Hepatocyte (in vitro differentiated cells): ENCODE measurements at regions not wholly inside any gene's neighbourhood (a gene's known extent, or its start where the extent isn't known, plus 50 kb on each side); places are given as distances from the start of the nearest gene placed in this dataset.

ENCODE experiments used
- EZH2 ChIP-seq: fragments of 200-600 bp; sonication (generic); IDR thresholded peaks from 2 replicates; pipeline ENCODE4 v1.6.1; 2016; ENCODE audit warnings: antibody characterized with exemption, mild to moderate bottlenecking, borderline replicate concordance
- EZH2phosphoT487 ChIP-seq: fragments of 200-600 bp; sonication (generic); IDR thresholded peaks from one replicate; pipeline ENCODE4 v1.6.1; 2018; ENCODE audit warnings: antibody characterized with exemption, mild to moderate bottlenecking, low read depth, moderate library complexity; ENCODE audit not compliant: unreplicated experiment, severe bottlenecking
- TF ChIP-seq, protein P1 (sequence below): fragments of 200-600 bp; sonication (generic); IDR thresholded peaks from 2 replicates; pipeline ENCODE4 v1.5.1; 2016; ENCODE audit warnings: antibody characterized with exemption, mild to moderate bottlenecking; ENCODE audit not compliant: poor library complexity

DNA sequence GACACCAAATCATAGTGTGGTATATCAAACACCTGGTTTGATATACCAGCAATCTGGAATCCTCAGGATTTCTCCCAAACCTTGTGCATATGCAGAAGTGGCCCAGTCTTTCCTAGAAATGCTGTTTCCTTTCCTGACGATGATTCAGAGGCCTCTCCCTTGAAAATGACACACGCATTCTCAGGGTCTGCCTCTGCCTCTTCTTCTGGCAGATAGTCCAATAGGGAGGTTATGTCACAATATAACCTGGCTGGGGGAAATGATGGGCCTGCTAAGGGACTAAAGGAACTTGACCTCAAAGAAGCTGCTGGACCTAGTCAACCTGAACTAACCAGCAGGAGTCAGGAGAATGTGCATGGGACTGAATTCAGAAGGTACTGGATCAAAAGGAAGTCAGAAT is 435.2 kb downstream of the IDS start:
- TF ChIP-seq, protein P1, sequence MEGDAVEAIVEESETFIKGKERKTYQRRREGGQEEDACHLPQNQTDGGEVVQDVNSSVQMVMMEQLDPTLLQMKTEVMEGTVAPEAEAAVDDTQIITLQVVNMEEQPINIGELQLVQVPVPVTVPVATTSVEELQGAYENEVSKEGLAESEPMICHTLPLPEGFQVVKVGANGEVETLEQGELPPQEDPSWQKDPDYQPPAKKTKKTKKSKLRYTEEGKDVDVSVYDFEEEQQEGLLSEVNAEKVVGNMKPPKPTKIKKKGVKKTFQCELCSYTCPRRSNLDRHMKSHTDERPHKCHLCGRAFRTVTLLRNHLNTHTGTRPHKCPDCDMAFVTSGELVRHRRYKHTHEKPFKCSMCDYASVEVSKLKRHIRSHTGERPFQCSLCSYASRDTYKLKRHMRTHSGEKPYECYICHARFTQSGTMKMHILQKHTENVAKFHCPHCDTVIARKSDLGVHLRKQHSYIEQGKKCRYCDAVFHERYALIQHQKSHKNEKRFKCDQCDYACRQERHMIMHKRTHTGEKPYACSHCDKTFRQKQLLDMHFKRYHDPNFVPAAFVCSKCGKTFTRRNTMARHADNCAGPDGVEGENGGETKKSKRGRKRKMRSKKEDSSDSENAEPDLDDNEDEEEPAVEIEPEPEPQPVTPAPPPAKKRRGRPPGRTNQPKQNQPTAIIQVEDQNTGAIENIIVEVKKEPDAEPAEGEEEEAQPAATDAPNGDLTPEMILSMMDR = no peak
- TF ChIP-seq EZH2phosphoT487 (no peak), EZH2 (no peak)
